ENCODE measurements at regions not wholly inside any gene's neighbourhood (a gene's known extent, or its start where the extent isn't known, plus 50 kb on each side); places are given as distances from the start of the nearest gene placed in this dataset.

DNA sequence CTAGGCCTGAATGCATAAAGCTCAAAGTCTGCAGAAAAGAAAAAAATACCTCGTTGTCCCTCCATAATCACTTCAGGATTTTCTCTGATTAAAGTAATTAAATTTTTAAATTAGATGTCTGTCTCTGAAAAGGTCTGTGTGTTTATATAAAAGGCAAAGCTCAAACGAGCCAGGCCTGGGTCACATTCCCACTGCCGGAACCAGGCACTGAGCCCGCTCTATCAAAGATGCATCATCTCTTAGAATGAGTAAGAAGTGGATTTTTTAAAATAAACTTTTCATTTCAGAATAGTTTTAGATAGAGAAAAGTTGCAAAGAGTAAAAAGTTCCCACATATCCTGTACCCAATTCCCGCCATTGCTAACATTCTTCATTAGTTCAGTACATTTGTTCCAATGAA is 202.1 kb upstream of the KYNU start:
- Histone ChIP-seq H2AFZ (ENCODE audit: low read length) (no peak overlapping the region), H3K27me3 (ENCODE audit: control insufficient read depth, insufficient read depth, low read length) (no peaks in the 10 kb centered on the region), H3K79me2 (ENCODE audit: control insufficient read depth, insufficient read depth, low read length) (no peaks in the 10 kb centered on the region), H3K36me3 (ENCODE audit: control insufficient read depth, insufficient read depth, low read length) (no peaks in the 10 kb centered on the region), H3K4me2 (ENCODE audit: extremely low read depth, insufficient read depth, low read length) (no peak overlapping the region), H3K27ac (ENCODE audit: insufficient read depth, low read length) (no peak overlapping the region), H3K4me1 (ENCODE audit: control insufficient read depth, extremely low read depth, insufficient read depth, low read length) (no peaks in the 10 kb centered on the region), H3K4me3 (replicated peaks in 1 of 4; ENCODE audit: control extremely low read depth in 1 of 4, insufficient read depth in 1 of 4, low read depth in 3 of 4, low read length in 4 of 4) (no peak overlapping the region), H3K9me3 (ENCODE audit: control insufficient read depth, insufficient read depth, low read depth, low read length) (no peaks in the 10 kb centered on the region), H4K20me1 (ENCODE audit: control insufficient read depth, extremely low read depth, insufficient read depth, low read length) (no peaks in the 10 kb centered on the region), H3K9ac (ENCODE audit: insufficient read depth, low read length) (no peak overlapping the region)
- TF ChIP-seq, protein P1, sequence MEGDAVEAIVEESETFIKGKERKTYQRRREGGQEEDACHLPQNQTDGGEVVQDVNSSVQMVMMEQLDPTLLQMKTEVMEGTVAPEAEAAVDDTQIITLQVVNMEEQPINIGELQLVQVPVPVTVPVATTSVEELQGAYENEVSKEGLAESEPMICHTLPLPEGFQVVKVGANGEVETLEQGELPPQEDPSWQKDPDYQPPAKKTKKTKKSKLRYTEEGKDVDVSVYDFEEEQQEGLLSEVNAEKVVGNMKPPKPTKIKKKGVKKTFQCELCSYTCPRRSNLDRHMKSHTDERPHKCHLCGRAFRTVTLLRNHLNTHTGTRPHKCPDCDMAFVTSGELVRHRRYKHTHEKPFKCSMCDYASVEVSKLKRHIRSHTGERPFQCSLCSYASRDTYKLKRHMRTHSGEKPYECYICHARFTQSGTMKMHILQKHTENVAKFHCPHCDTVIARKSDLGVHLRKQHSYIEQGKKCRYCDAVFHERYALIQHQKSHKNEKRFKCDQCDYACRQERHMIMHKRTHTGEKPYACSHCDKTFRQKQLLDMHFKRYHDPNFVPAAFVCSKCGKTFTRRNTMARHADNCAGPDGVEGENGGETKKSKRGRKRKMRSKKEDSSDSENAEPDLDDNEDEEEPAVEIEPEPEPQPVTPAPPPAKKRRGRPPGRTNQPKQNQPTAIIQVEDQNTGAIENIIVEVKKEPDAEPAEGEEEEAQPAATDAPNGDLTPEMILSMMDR (conservative IDR thresholded peaks at IDR 0.05 in 1 of 2, IDR thresholded peaks at IDR 0.05 in 1 of 2; ENCODE audit: low read depth in 1 of 2, low read length in 2 of 2), result no peak
- TF ChIP-seq EZH2 (IDR thresholded peaks at IDR 0.05; ENCODE audit: low read length, missing control alignments), result no peak
- peak; percentile 4 for DNase-seq (ENCODE audit: low read depth in 2 of 2)

DNA sequence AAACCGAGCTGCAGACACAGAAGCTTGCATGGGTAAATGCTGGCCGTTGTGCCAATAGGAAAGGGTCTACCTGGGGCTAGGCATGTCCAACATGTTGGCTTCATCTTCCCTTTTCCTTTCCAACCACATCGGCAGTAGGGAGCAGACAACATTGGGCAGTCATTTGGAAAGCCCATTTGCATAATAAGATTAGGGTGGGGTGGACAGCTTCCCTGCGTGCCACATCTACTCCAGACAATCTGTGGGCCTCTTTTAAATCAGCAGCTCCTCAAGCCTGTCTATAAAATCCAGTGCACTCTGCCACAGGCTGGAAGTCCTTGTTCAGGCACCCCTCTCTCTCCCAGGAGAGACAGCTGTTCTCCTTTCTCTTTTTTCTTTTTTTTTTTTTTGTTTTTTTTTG is 203.6 kb upstream of the KYNU start:
- H3K27me3 ChIP-seq (ENCODE audit: control insufficient read depth, insufficient read depth, low read length), result no peaks in the 10 kb centered on the region
- H2AFZ ChIP-seq (ENCODE audit: low read length), result no peak overlapping the region
- H4K20me1 ChIP-seq (ENCODE audit: control insufficient read depth, extremely low read depth, insufficient read depth, low read length), result no peaks in the 10 kb centered on the region
- TF ChIP-seq EZH2 (IDR thresholded peaks at IDR 0.05; ENCODE audit: low read length, missing control alignments), result no peak
- TF ChIP-seq, protein P1 (conservative IDR thresholded peaks at IDR 0.05 in 1 of 2, IDR thresholded peaks at IDR 0.05 in 1 of 2; ENCODE audit: low read depth in 1 of 2, low read length in 2 of 2), result no peak
- H3K9me3 ChIP-seq (ENCODE audit: control insufficient read depth, insufficient read depth, low read depth, low read length), result no peaks in the 10 kb centered on the region
- no peak overlapping the region for H3K4me3 ChIP-seq (replicated peaks in 1 of 4; ENCODE audit: control extremely low read depth in 1 of 4, insufficient read depth in 1 of 4, low read depth in 3 of 4, low read length in 4 of 4)
- no peaks in the 10 kb centered on the region for H3K4me1 ChIP-seq (ENCODE audit: control insufficient read depth, extremely low read depth, insufficient read depth, low read length)
- no peaks in the 10 kb centered on the region for H3K36me3 ChIP-seq (ENCODE audit: control insufficient read depth, insufficient read depth, low read length)
- H3K79me2 ChIP-seq (ENCODE audit: control insufficient read depth, insufficient read depth, low read length), result no peaks in the 10 kb centered on the region
- no peak overlapping the region for H3K4me2 ChIP-seq (ENCODE audit: extremely low read depth, insufficient read depth, low read length)
- no peak overlapping the region for H3K9ac ChIP-seq (ENCODE audit: insufficient read depth, low read length)
- DNase-seq (ENCODE audit: low read depth in 2 of 2), result no peak
- H3K27ac ChIP-seq (ENCODE audit: insufficient read depth, low read length), result no peak overlapping the region

DNA sequence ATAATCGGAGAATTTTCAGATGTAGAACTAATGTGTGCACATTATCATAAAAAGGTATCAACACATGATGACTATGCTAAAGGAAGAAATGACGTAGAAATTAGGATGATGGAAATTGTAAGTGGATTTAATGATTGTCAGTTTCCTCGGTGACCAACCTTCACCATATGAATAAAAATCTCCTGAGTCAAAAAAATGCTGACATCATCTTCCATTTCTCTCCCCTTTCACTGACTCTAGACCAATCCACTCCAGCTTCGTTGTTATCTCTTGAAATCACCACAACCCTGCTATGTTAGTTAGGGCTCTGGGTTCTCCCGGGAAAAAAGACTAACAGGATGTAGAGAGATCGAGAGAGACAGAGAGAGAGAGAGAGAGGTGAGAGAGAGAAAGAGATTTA is 204.8 kb upstream of the KYNU start:
- Histone ChIP-seq H3K4me3 (replicated peaks in 1 of 4; ENCODE audit: control extremely low read depth in 1 of 4, insufficient read depth in 1 of 4, low read depth in 3 of 4, low read length in 4 of 4) (no peak overlapping the region), H2AFZ (ENCODE audit: low read length) (no peak overlapping the region), H3K9ac (ENCODE audit: insufficient read depth, low read length) (no peak overlapping the region), H3K27me3 (ENCODE audit: control insufficient read depth, insufficient read depth, low read length) (no peaks in the 10 kb centered on the region), H3K4me2 (ENCODE audit: extremely low read depth, insufficient read depth, low read length) (no peak overlapping the region), H3K27ac (ENCODE audit: insufficient read depth, low read length) (no peak overlapping the region), H3K79me2 (ENCODE audit: control insufficient read depth, insufficient read depth, low read length) (no peaks in the 10 kb centered on the region), H3K36me3 (ENCODE audit: control insufficient read depth, insufficient read depth, low read length) (no peaks in the 10 kb centered on the region), H3K4me1 (ENCODE audit: control insufficient read depth, extremely low read depth, insufficient read depth, low read length) (no peaks in the 10 kb centered on the region), H3K9me3 (ENCODE audit: control insufficient read depth, insufficient read depth, low read depth, low read length) (no peaks in the 10 kb centered on the region), H4K20me1 (ENCODE audit: control insufficient read depth, extremely low read depth, insufficient read depth, low read length) (no peaks in the 10 kb centered on the region)
- no peak for TF ChIP-seq EZH2 (IDR thresholded peaks at IDR 0.05; ENCODE audit: low read length, missing control alignments)
- TF ChIP-seq, protein P1 (conservative IDR thresholded peaks at IDR 0.05 in 1 of 2, IDR thresholded peaks at IDR 0.05 in 1 of 2; ENCODE audit: low read depth in 1 of 2, low read length in 2 of 2), result no peak
- DNase-seq (ENCODE audit: low read depth in 2 of 2), result no peak
